Posterior vena cava (tissue), 2 donors: ENCODE measurements at regions not wholly inside any gene's neighbourhood (a gene's known extent, or its start where the extent isn't known, plus 50 kb on each side); places are given as distances from the start of the nearest gene placed in this dataset.

Experiments
- DNase-seq: peaks from one replicate; pipeline ENCODE4 v3.0.0-alpha.2; 2020; ENCODE audit warnings: low spot score
- intact Hi-C, 2 donors: fragments of 100-400 bp; cut with DNase I; formaldehyde crosslinking; loops; one replicate each; pipeline versions ENCODE4 v1.14.1 to v1.14.2; 2022 to 2023
- donor health status: DM: yes; HTN: yes; CAD: no.
- donor health status: DM: yes; HTN: yes; CAD: no.

DNA sequence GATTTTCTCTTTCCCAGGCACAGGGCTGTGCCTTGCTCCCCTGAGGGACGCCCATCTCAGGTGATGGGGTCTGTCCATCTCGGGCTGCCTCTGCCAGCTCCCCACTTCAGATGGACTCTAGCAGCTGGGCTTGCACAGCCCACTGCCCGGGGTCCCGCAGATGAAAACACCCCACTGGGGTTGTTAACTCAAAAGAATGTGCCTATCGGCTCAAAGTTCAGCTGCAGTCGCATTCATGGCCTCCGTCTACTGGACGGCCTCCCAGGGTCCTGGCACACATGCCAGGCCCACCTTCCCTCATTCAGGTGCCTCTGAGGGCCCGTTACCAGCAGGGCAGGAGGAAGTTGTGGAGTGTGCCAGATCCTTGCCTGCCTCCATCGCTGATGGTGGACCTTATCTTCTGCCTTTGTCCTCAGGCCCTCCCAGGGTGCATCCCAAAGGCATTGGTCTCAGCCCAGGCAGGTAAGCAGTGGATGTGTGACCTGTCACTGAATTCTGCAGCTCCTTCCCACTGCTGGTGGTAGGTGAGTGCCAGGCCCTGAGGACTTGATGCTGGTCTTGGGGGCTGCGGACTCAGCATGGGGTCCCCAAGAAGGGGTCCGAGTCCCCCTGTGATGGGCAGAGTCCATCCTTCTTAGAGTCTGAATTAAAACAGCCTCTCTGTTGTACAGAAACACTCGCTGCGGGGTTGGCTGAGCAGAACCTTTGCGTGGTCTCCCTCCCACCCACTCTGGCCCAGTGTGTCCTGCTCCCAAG is 324.6 kb upstream of the DIO3 start:
- intact Hi-C loops = no loop called here

GRCh38 chr14:101237252-101237616 is 324.1 kb upstream of the DIO3 start:
- intact Hi-C loops = no loop called here
- peak; percentile 80 for DNase-seq

More for the DNA sequence above, 324.6 kb upstream of the DIO3 start:
- DNase-seq = peak; percentile 71

- DNase-seq = peak; percentile 57
- intact Hi-C loops = no loop called here
These were observed 322.2 kb upstream of the DIO3 start for GRCh38 chr14:101239065-101239464.

GRCh38 chr14:101241147-101241546 is 320.1 kb upstream of the DIO3 start:
- DNase-seq = no peak
- intact Hi-C loops = no loop called here

DNA sequence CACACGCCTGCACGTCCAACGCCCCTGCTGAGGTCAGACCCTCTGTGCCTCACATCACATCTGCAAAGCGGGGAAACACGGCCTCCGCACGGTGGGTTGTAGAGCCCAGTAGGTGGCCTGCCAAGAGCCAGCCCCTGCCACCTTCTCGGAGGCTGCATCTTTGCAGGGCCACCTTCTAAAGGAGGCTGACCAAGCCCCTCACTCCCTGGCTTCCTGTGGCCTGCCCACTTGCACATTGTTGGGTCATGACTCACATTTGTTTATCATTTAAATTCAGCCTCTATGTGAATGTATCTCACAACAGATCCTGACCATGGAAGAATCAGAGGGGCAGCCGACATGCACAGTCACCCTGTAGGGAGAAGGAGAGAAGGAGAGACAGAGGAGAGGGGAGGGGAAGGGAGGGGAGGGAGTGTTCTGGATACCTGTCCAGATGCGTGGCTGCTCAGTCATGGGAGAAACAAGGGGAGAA is 319.5 kb upstream of the DIO3 start:
- intact Hi-C loops = no loop called here
- peak; percentile 65 for DNase-seq

DNA sequence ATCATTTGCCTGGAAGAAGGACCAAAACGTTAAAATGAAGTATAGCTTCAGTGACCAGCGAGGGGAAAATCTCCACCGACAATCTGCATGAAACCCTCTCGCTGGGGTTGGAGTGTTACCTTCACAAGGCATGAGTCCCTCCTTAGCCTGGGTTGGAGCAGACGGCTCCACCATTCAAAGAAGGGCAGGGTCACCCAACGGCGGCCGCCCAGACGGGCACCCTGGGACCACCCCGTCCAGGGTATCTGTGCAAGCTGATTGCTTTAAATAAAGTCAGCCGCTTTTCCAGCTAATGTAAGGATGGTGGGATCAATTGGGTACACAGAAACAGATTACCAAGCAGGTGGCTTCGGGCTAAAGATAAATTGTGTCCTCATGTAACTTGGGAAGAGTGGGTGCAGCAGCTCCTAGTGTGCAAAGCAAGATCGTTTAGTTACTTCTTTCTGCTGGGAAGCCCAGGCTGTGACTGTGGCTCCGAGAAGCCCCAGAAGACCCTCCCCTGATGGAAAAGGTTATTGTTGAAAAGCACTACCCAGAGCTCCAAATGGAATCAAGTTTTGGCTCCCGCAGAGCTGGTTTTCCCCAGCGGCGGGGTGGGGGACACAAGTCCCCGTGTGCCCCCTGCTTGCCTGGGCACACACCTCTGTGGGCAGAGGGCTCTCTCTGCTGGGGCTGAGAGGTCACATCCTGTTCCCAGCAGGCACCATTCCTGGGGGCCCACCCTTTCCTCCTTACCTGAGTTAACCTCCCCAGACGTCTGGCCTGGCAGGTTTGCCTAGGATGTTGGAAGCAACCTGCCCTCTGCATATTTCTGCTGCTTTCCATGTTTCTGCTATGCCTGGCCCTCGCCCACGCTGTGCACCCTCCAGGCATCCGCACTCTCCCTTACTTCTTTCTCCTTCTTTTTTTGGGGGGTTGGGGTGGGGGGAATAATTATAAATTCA is 318.6 kb upstream of the DIO3 start:
- no peak for DNase-seq

DNA sequence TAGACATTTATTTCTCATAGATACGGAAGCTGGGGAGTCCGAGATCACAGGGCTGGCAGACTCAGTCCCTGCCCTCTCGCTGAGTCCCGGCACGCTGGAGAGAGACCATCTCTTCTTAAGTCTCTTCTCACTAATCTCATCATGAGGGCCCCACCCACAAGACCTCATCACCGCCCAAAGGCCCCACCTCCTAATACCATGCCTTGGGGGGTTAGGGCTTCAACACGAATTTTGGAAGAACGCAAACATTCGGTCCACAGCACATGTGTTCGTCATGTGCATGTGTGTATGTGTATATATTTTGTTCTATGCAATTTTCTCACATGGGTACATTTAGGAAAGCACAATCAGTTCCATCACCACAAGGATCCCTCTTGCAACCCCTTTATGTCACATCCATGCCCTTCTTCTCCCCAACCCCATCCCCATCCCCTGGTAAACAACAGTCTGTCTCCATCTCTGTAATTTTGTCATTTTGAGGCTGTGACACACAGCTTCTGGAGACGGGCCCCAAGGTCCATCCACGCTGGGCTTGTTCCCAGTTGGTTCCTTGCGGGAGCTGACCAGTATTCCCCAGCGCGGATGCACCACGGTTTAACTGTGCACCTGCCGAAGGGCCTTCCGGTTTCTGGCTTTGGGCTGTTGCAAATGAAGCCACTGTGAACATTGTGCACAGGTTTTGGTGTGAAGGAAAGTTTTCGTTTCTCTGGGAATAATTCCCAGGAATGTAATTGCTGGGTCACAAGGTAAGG is 317.5 kb upstream of the DIO3 start:
- peak; percentile 48 for DNase-seq

More for the DNA sequence above, 318.6 kb upstream of the DIO3 start:
- intact Hi-C loops = no loop called here

DNA sequence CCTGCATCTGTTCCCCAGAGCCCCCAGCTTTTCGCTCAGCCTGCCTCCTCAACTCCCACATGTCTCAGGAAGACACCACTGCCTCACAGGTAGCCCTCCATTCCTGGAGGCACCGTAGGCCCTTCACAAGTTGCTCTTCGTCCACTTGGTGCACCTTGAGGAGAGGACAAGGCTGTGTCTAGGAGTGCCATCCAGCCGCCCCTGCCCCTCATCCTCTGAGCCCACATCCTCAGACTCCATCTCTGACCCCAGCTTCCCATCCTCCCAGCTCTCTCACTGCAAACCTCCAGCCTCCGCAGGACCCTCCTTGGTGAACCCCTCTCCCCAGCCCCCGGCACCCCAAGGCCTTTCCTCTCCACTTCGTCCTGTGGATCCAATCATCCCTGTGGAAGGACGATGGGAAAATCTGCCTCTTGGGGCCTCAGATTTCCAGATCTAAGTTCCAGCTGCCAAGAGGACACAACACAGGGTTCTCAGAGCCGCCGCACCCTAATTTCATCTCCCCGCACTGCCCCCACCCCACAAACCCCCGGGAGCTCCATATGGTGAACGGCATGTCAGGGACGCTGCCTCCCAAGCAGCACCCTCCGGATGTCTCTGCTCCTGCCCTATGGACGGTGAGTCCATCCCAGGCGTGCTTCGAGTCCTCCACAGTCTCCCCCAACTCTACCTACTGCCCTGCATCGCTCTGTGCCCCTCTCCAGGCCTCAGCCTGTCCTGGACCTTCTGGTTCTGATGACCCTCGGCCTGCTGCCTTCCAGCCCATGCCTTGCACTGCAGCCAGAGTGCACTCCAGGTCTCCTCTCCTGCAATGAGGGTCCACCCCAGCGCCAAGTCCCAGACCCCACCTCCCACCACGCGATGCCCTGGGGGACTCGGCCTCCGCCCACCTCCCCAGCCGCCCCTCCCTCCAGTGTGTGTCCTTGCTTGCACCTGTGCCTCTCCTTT is 314.1 kb upstream of the DIO3 start:
- intact Hi-C loops = no loop called here
- peak; percentile 60 for DNase-seq

More for the DNA sequence above, 317.5 kb upstream of the DIO3 start:
- intact Hi-C loops = no loop called here

- intact Hi-C loops = no loop called here
These were observed 313.2 kb upstream of the DIO3 start for GRCh38 chr14:101247842-101248725.

GRCh38 chr14:101248840-101249675 is 312.2 kb upstream of the DIO3 start:
- intact Hi-C loops = no loop called here
- peak; percentile 68 for DNase-seq

More at GRCh38 chr14:101247842-101248725, 313.2 kb upstream of the DIO3 start:
- DNase-seq = peak; percentile 52

GRCh38 chr14:101249676-101250036 is 311.6 kb upstream of the DIO3 start:
- intact Hi-C loops = no loop called here
- peak; percentile 40 for DNase-seq

GRCh38 chr14:101250336-101250947 is 310.9 kb upstream of the DIO3 start:
- intact Hi-C loops = no loop called here
- peak; percentile 70 for DNase-seq

- DNase-seq = peak; percentile 78
These were observed 310.1 kb upstream of the DIO3 start for GRCh38 chr14:101250948-101251811.

DNA sequence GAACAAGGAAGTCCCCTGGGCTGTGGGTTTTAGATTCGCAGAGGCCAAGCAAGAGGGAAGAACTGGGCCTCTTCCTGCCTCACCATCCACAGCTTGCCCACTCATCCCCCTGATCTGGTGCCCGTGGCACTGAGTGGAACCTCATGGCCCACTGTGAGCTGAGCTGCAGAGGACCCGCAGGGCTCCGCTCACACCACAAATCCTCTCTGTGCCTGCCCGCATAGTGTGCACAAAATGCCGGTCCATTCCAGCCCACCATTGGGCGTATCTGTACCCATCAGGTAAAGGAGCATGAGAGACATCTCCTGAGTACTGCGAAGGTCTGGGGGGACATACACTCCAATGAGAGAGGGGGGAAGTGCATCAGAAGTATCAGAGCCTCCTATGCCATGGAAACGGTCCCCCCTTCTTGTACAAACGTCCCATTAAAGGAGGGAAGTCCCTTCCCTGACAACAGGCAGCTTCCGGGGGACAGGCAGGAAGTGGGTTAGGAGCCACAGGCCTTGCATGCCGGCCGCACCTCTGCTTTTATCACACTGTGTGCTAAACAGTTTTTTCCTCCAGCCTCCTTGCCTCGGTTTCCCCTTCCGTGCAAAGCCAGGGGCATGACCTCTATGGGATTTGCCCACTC is 309.4 kb upstream of the DIO3 start:
- DNase-seq = peak; percentile 55
- intact Hi-C loops = no loop called here

More at GRCh38 chr14:101250948-101251811, 310.1 kb upstream of the DIO3 start:
- intact Hi-C loops = no loop called here
